ENCODE measurements at regions not wholly inside any gene's neighbourhood (a gene's known extent, or its start where the extent isn't known, plus 50 kb on each side); places are given as distances from the start of the nearest gene placed in this dataset.

GRCh38 chr1:38207906-38208305, 161.3 kb upstream of the POU3F1 start:
- no peak for TF ChIP-seq CTCF (IDR thresholded peaks at IDR 0.05; ENCODE audit: low read depth, low read length, missing input control)
- no peak for TF ChIP-seq TAF1 (conservative IDR thresholded peaks at IDR 0.05)
- no peak for TF ChIP-seq REST (IDR thresholded peaks at IDR 0.05)
- no peak for TF ChIP-seq RAD21 (IDR thresholded peaks at IDR 0.05)

Measured in liver (tissue), 3 donors.